ENCODE measurements at regions not wholly inside any gene's neighbourhood (a gene's known extent, or its start where the extent isn't known, plus 50 kb on each side); places are given as distances from the start of the nearest gene placed in this dataset.

DNA sequence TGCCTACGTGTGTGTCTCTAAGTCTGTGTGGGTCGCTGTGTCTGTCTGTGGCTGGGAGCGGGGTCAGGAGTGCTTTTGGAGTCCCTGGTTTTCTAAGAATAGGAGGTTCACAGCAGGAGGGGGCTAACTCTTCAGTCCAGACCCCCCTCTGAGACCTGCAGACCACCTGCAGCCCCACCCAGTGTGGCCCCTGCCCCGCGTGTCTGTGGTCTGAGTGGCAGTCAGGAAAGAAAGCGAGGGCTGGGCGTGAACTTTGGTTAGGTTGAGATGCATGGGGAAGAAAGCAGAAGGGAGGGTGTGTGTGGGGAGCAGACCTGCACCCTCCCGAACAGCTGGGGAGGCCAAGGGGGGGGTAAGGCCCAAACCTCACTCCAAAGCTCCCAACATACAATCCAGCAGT, 144.9 kb upstream of the TPM1 start:
- WGBS, 2 donors (ENCODE audit: extremely low coverage in 2 of 2, insufficient read length in 2 of 2, insufficient replicate concordance in 1 of 2) = no CpG with 5 or more reads among the region's 8 CpGs

DNA sequence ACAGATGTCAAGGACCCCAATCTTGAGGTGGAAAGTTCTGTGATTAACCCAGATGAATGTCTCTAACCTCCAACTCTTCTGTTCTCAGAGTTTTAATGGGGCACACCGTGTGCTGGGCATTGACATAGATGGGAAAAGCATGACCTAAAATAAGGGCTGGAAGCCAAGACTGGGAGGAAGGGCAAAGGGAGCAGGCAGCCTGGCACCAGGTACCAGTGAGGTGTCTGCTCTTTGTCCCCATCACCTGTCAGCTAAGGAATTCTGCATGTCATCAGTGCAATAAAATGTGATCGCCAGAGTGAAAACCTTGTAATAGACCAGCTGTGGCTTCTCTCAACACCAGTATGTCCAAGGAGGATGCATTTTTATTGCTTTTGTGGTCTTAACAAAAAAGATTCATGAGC, 143.5 kb upstream of the TPM1 start:
- Histone ChIP-seq H2AK5ac (ENCODE audit: low read depth, low read length) (no peak overlapping the region), H2BK12ac (ENCODE audit: low read length) (no peak overlapping the region), H2AFZ (ENCODE audit: low read length) (no peak overlapping the region), H2BK5ac (ENCODE audit: low read length) (no peak overlapping the region), H4K91ac (ENCODE audit: low read depth, low read length, poor library complexity) (no peak overlapping the region), H3K23ac (ENCODE audit: low read depth, low read length, poor library complexity) (no peak overlapping the region), H3K4me1 (ENCODE audit: control insufficient read depth in 2 of 2, insufficient read depth in 1 of 2, low read depth in 1 of 2, low read length in 2 of 2) (peaks cover 22 to 40% of the 10 kb centered on the region in 2 donors), H3K18ac (ENCODE audit: low read length) (no peak overlapping the region), H3K36me3 (replicated peaks in 1 of 2; ENCODE audit: control insufficient read depth in 2 of 2, insufficient read depth in 2 of 2, low read length in 2 of 2) (no peaks in the 10 kb centered on the region), H4K8ac (ENCODE audit: low read depth, low read length) (no peak overlapping the region), H3K14ac (ENCODE audit: low read length) (no peak overlapping the region), H3K4me3 (ENCODE audit: low read length in 2 of 2) (no peak overlapping the region), H3K4ac (ENCODE audit: low read length) (no peak overlapping the region), H3K9ac (ENCODE audit: low read depth, low read length, poor library complexity) (no peak overlapping the region), H3K27ac (replicated peaks; ENCODE audit: low read length) (no peak overlapping the region), H3K27me3 (ENCODE audit: control insufficient read depth in 3 of 3, insufficient read depth in 3 of 3, low read depth in 1 of 3, low read length in 3 of 3) (no peaks in the 10 kb centered on the region), H3K4me2 (ENCODE audit: insufficient read depth, low read length, poor library complexity, severe bottlenecking) (no peak overlapping the region), H2BK15ac (ENCODE audit: low read length) (peak overlapping the region; percentile 32), H2BK120ac (ENCODE audit: low read depth, low read length) (no peak overlapping the region), H3K79me1 (ENCODE audit: low read depth, low read length) (no peaks in the 10 kb centered on the region), H3K9me3 (replicated peaks in 1 of 2; ENCODE audit: control insufficient read depth in 2 of 2, insufficient read depth in 1 of 2, low read depth in 1 of 2, low read length in 2 of 2) (no peaks in the 10 kb centered on the region)
- no CpG with 5 or more reads among the region's 2 CpGs for WGBS, 2 donors (ENCODE audit: extremely low coverage in 2 of 2, insufficient read length in 2 of 2, insufficient replicate concordance in 1 of 2)
- DNase-seq (ENCODE audit: low spot score) = no peak

More for the DNA sequence above, 144.9 kb upstream of the TPM1 start:
- Histone ChIP-seq H4K91ac (ENCODE audit: low read depth, low read length, poor library complexity) (peak overlapping the region; percentile 83), H2BK12ac (ENCODE audit: low read length) (no peak overlapping the region), H3K14ac (ENCODE audit: low read length) (no peak overlapping the region), H3K27ac (replicated peaks; ENCODE audit: low read length) (no peak overlapping the region), H3K9me3 (replicated peaks in 1 of 2; ENCODE audit: control insufficient read depth in 2 of 2, insufficient read depth in 1 of 2, low read depth in 1 of 2, low read length in 2 of 2) (no peaks in the 10 kb centered on the region), H4K8ac (ENCODE audit: low read depth, low read length) (no peak overlapping the region), H2BK120ac (ENCODE audit: low read depth, low read length) (peak overlapping the region; percentile 37), H3K4me2 (ENCODE audit: insufficient read depth, low read length, poor library complexity, severe bottlenecking) (no peak overlapping the region), H2BK5ac (ENCODE audit: low read length) (peak overlapping the region; percentile 57), H3K23ac (ENCODE audit: low read depth, low read length, poor library complexity) (no peak overlapping the region), H3K4me3 (ENCODE audit: low read length in 2 of 2) (no peak overlapping the region), H2AFZ (ENCODE audit: low read length) (peak overlapping the region; percentile 82), H2BK15ac (ENCODE audit: low read length) (peak overlapping the region; percentile 33), H3K27me3 (ENCODE audit: control insufficient read depth in 3 of 3, insufficient read depth in 3 of 3, low read depth in 1 of 3, low read length in 3 of 3) (no peaks in the 10 kb centered on the region), H3K18ac (ENCODE audit: low read length) (peak overlapping the region; percentile 71), H3K79me1 (ENCODE audit: low read depth, low read length) (no peaks in the 10 kb centered on the region), H3K4me1 (ENCODE audit: control insufficient read depth in 2 of 2, insufficient read depth in 1 of 2, low read depth in 1 of 2, low read length in 2 of 2) (peaks cover 17 to 30% of the 10 kb centered on the region in 2 donors), H3K9ac (ENCODE audit: low read depth, low read length, poor library complexity) (peak overlapping the region; percentile 24), H3K36me3 (replicated peaks in 1 of 2; ENCODE audit: control insufficient read depth in 2 of 2, insufficient read depth in 2 of 2, low read length in 2 of 2) (no peaks in the 10 kb centered on the region), H3K4ac (ENCODE audit: low read length) (no peak overlapping the region), H2AK5ac (ENCODE audit: low read depth, low read length) (peak overlapping the region; percentile 62)
- no peak for DNase-seq (ENCODE audit: low spot score)

DNA sequence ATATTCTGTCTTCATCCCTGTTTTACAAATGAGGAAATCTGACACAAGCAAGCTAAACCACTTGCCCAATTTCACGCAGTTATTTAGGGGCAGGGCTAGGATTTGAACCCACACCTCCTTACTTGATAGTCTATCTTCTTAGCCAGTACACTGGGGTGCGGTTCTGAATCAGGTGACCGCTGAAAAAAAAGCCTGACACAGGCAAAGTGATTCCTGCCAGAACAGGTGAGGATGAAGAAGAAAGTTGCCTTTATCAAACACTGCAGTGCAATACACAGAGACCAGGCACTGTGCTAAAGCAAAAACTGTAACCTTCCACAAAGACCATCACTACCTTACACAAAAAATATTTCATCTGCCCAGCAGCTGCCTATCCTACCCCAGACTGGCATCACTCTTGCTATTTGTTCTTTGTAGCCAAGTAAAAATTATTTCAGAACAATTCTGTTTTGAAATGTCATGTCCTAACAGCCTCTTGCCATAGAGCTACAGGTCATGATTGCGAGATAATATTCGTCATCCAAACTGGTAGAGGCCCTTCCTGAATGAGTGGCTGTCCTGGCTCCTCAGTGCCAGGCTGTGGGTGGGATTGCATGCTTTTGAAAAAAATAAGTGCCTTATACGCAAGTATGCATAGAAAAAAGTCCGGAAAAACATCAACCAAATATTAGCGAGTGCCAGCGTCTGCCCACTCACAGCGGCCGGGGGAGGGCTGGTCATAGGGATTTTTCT, 142.3 kb upstream of the TPM1 start:
- Histone ChIP-seq H3K4me1 (ENCODE audit: control insufficient read depth in 2 of 2, insufficient read depth in 1 of 2, low read depth in 1 of 2, low read length in 2 of 2) (peaks cover 25 to 40% of the 10 kb centered on the region in 2 donors), H3K18ac (ENCODE audit: low read length) (no peak overlapping the region), H3K27ac (replicated peaks; ENCODE audit: low read length) (no peak overlapping the region), H3K4me3 (ENCODE audit: low read length in 2 of 2) (no peak overlapping the region), H3K4ac (ENCODE audit: low read length) (no peak overlapping the region), H3K9me3 (replicated peaks in 1 of 2; ENCODE audit: control insufficient read depth in 2 of 2, insufficient read depth in 1 of 2, low read depth in 1 of 2, low read length in 2 of 2) (no peaks in the 10 kb centered on the region), H4K8ac (ENCODE audit: low read depth, low read length) (no peak overlapping the region), H2BK15ac (ENCODE audit: low read length) (no peak overlapping the region), H3K9ac (ENCODE audit: low read depth, low read length, poor library complexity) (no peak overlapping the region), H3K36me3 (replicated peaks in 1 of 2; ENCODE audit: control insufficient read depth in 2 of 2, insufficient read depth in 2 of 2, low read length in 2 of 2) (no peaks in the 10 kb centered on the region), H4K91ac (ENCODE audit: low read depth, low read length, poor library complexity) (no peak overlapping the region), H3K4me2 (ENCODE audit: insufficient read depth, low read length, poor library complexity, severe bottlenecking) (no peak overlapping the region), H2BK120ac (ENCODE audit: low read depth, low read length) (no peak overlapping the region), H2AFZ (ENCODE audit: low read length) (no peak overlapping the region), H2AK5ac (ENCODE audit: low read depth, low read length) (no peak overlapping the region), H2BK5ac (ENCODE audit: low read length) (no peak overlapping the region), H3K27me3 (ENCODE audit: control insufficient read depth in 3 of 3, insufficient read depth in 3 of 3, low read depth in 1 of 3, low read length in 3 of 3) (no peaks in the 10 kb centered on the region), H3K14ac (ENCODE audit: low read length) (no peak overlapping the region), H3K23ac (ENCODE audit: low read depth, low read length, poor library complexity) (no peak overlapping the region), H2BK12ac (ENCODE audit: low read length) (no peak overlapping the region), H3K79me1 (ENCODE audit: low read depth, low read length) (no peaks in the 10 kb centered on the region)
- WGBS, 2 donors (ENCODE audit: extremely low coverage in 2 of 2, insufficient read length in 2 of 2, insufficient replicate concordance in 1 of 2) = no CpG with 5 or more reads among the region's 11 CpGs
- DNase-seq (ENCODE audit: low spot score) = no peak

DNA sequence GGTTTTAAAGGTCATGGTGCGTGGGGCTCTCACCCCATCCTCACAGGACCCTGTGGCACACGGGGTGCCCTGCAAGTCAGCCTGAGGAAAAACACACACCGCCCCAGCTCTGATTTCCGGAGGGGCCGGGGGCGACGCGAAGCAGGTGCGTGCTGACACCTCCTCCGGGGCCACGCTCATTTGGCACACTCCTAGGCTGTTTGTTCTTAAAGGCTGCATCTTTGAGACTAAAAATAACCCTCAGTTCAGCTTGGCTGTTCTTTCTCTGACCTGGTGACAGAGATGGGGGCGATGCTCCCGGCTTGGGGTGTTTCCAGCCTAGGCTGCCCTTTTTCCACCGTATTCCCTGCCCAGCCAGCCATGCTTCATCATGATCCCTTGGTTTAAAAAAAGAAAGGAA, 141.5 kb upstream of the TPM1 start:
- Histone ChIP-seq H3K9me3 (replicated peaks in 1 of 2; ENCODE audit: control insufficient read depth in 2 of 2, insufficient read depth in 1 of 2, low read depth in 1 of 2, low read length in 2 of 2) (no peaks in the 10 kb centered on the region), H3K36me3 (replicated peaks in 1 of 2; ENCODE audit: control insufficient read depth in 2 of 2, insufficient read depth in 2 of 2, low read length in 2 of 2) (no peaks in the 10 kb centered on the region), H2BK12ac (ENCODE audit: low read length) (peak overlapping the region; percentile 11), H3K27ac (replicated peaks; ENCODE audit: low read length) (no peak overlapping the region), H3K27me3 (ENCODE audit: control insufficient read depth in 3 of 3, insufficient read depth in 3 of 3, low read depth in 1 of 3, low read length in 3 of 3) (no peaks in the 10 kb centered on the region), H3K23ac (ENCODE audit: low read depth, low read length, poor library complexity) (no peak overlapping the region), H3K4me2 (ENCODE audit: insufficient read depth, low read length, poor library complexity, severe bottlenecking) (no peak overlapping the region), H2AK5ac (ENCODE audit: low read depth, low read length) (peak overlapping the region; percentile 61), H2BK120ac (ENCODE audit: low read depth, low read length) (peak overlapping the region; percentile 50), H3K4me1 (ENCODE audit: control insufficient read depth in 2 of 2, insufficient read depth in 1 of 2, low read depth in 1 of 2, low read length in 2 of 2) (peaks cover 23 to 34% of the 10 kb centered on the region in 2 donors), H3K9ac (ENCODE audit: low read depth, low read length, poor library complexity) (no peak overlapping the region), H3K14ac (ENCODE audit: low read length) (no peak overlapping the region), H4K91ac (ENCODE audit: low read depth, low read length, poor library complexity) (peak overlapping the region; percentile 59), H3K18ac (ENCODE audit: low read length) (peak overlapping the region; percentile 86), H3K4ac (ENCODE audit: low read length) (peak overlapping the region; percentile 13), H2BK5ac (ENCODE audit: low read length) (no peak overlapping the region), H2AFZ (ENCODE audit: low read length) (no peak overlapping the region), H3K79me1 (ENCODE audit: low read depth, low read length) (no peaks in the 10 kb centered on the region), H2BK15ac (ENCODE audit: low read length) (peak overlapping the region; percentile 32), H3K4me3 (ENCODE audit: low read length in 2 of 2) (no peak overlapping the region), H4K8ac (ENCODE audit: low read depth, low read length) (no peak overlapping the region)
- no CpG with 5 or more reads among the region's 14 CpGs for WGBS, 2 donors (ENCODE audit: extremely low coverage in 2 of 2, insufficient read length in 2 of 2, insufficient replicate concordance in 1 of 2)
- DNase-seq (ENCODE audit: low spot score) = no peak
